ENCODE measurements at regions not wholly inside any gene's neighbourhood (a gene's known extent, or its start where the extent isn't known, plus 50 kb on each side); places are given as distances from the start of the nearest gene placed in this dataset.

DNA sequence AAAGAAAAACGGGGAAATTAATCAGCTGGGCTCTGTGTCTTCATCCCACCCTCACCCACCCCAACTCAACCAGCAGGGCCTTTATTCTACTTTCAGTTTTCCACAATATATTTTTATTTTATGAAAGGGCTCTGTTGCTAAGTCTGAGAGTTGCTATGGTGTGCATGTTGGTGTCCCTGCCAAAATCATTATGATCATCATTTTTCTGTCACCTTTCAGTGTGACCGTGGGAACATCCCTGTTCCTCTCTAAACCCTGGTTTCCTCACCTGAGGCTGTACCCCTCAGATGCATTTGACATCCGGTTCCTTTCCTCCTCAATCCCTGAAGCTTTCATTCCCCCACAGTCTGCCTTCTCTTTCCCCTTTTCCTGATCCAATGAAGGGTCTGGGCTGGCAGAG, 180.5 kb downstream of the ZFP36L2 start:
- TF ChIP-seq, protein P1, sequence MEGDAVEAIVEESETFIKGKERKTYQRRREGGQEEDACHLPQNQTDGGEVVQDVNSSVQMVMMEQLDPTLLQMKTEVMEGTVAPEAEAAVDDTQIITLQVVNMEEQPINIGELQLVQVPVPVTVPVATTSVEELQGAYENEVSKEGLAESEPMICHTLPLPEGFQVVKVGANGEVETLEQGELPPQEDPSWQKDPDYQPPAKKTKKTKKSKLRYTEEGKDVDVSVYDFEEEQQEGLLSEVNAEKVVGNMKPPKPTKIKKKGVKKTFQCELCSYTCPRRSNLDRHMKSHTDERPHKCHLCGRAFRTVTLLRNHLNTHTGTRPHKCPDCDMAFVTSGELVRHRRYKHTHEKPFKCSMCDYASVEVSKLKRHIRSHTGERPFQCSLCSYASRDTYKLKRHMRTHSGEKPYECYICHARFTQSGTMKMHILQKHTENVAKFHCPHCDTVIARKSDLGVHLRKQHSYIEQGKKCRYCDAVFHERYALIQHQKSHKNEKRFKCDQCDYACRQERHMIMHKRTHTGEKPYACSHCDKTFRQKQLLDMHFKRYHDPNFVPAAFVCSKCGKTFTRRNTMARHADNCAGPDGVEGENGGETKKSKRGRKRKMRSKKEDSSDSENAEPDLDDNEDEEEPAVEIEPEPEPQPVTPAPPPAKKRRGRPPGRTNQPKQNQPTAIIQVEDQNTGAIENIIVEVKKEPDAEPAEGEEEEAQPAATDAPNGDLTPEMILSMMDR (IDR thresholded peaks at IDR 0.05 in 4 of 5, conservative IDR thresholded peaks at IDR 0.05 in 1 of 5): no peak
- no peak for TF ChIP-seq POLR2A (IDR thresholded peaks at IDR 0.05)

Measured in gastrocnemius medialis (tissue), 4 donors.